CD4-positive, alpha-beta T cell treated with Interleukin-2 at 100 ng/mL for 4 hours (primary cell): ENCODE measurements at regions not wholly inside any gene's neighbourhood (a gene's known extent, or its start where the extent isn't known, plus 50 kb on each side); places are given as distances from the start of the nearest gene placed in this dataset.
"Not testable (repeated sequence)": the region's sequence is repeated elsewhere in the genome, so short reads cannot be mapped to it uniquely, and the experiment has no call there.

Source experiments
- DNase-seq: peaks from one replicate; pipeline ENCODE4 v3.0.0-alpha.2; 2020; ENCODE audit warnings: low spot score

GRCh38 chr1:173300061-173301044, 93.2 kb upstream of the TNFSF4 start:
- DNase-seq: no peak

GRCh38 chr1:173301507-173301906, 94.4 kb upstream of the TNFSF4 start:
- no peak for DNase-seq

GRCh38 chr1:173302366-173302765, 95.2 kb upstream of the TNFSF4 start:
- DNase-seq: no peak

- no peak for DNase-seq
Observed at GRCh38 chr1:173302890-173303829, 96.0 kb upstream of the TNFSF4 start.

GRCh38 chr1:173303984-173304383, 96.9 kb upstream of the TNFSF4 start:
- DNase-seq: no peak

GRCh38 chr1:173304529-173305227, 97.5 kb upstream of the TNFSF4 start:
- DNase-seq: no peak

GRCh38 chr1:173307845-173308244, 100.7 kb upstream of the TNFSF4 start:
- no peak for DNase-seq

- no peak for DNase-seq
Observed at GRCh38 chr1:173314656-173315055, 107.5 kb upstream of the TNFSF4 start.

GRCh38 chr1:173315296-173315695, 108.2 kb upstream of the TNFSF4 start:
- no peak for DNase-seq

- no peak for DNase-seq
Observed at GRCh38 chr1:173318788-173319187, 111.7 kb upstream of the TNFSF4 start.

- DNase-seq: not testable (repeated sequence)
Observed at GRCh38 chr1:173324352-173324751, 117.2 kb upstream of the TNFSF4 start.

GRCh38 chr1:173327987-173328386, 120.9 kb upstream of the TNFSF4 start:
- not testable (repeated sequence) for DNase-seq

GRCh38 chr1:173328961-173329360, 121.8 kb upstream of the TNFSF4 start:
- no peak for DNase-seq

- DNase-seq: no peak
Observed at GRCh38 chr1:173329726-173330125, 122.6 kb upstream of the TNFSF4 start.

- DNase-seq: no peak
Observed at GRCh38 chr1:173330149-173330951, 123.2 kb upstream of the TNFSF4 start.

- DNase-seq: peak; percentile 3
Observed at GRCh38 chr1:173330952-173331548, 123.9 kb upstream of the TNFSF4 start.

- no peak for DNase-seq
Observed at GRCh38 chr1:173332026-173332425, 124.9 kb upstream of the TNFSF4 start.

GRCh38 chr1:173333581-173333980, 126.5 kb upstream of the TNFSF4 start:
- no peak for DNase-seq

- DNase-seq: no peak
Observed at GRCh38 chr1:173337126-173337525, 130.0 kb upstream of the TNFSF4 start.

GRCh38 chr1:173341307-173341706, 134.2 kb upstream of the TNFSF4 start:
- DNase-seq: no peak

- DNase-seq: no peak
Observed at GRCh38 chr1:173341971-173342370, 134.8 kb upstream of the TNFSF4 start.
